Activated CD4-positive, alpha-beta T cell treated with anti-CD3 and anti-CD28 coated beads, Interleukin-2, amount 50 U/mL, for 24 hours (primary cell): ENCODE measurements at regions not wholly inside any gene's neighbourhood (a gene's known extent, or its start where the extent isn't known, plus 50 kb on each side); places are given as distances from the start of the nearest gene placed in this dataset.

ENCODE experiments used
- DNase-seq, 2 donors: peaks; one replicate each; pipeline ENCODE4 v3.0.0-alpha.2; 2020; ENCODE audit warnings: low read depth in 1 of 2, low spot score in 1 of 2

GRCh38 chr7:25496476-25497368 lies 268.4 kb upstream of the NPVF start:
- DNase-seq: no peak

- DNase-seq: no peak
Measured at GRCh38 chr7:25500393-25500921, 272.2 kb upstream of the NPVF start.

GRCh38 chr7:25503306-25503705 lies 275.0 kb upstream of the NPVF start:
- DNase-seq: no peak

GRCh38 chr7:25512061-25512687 lies 283.9 kb upstream of the NPVF start:
- no peak for DNase-seq

- DNase-seq: no peak
Measured at GRCh38 chr7:25515633-25516275, 287.5 kb upstream of the NPVF start.

- no peak for DNase-seq
Measured at GRCh38 chr7:25517906-25518305, 289.6 kb upstream of the NPVF start.

GRCh38 chr7:25520017-25520416 lies 291.7 kb upstream of the NPVF start:
- no peak for DNase-seq

- DNase-seq: no peak
Measured at GRCh38 chr7:25520516-25520915, 292.2 kb upstream of the NPVF start.

- no peak for DNase-seq
Measured at GRCh38 chr7:25521236-25521635, 292.9 kb upstream of the NPVF start.

- no peak for DNase-seq
Measured at GRCh38 chr7:25522727-25523126, 294.4 kb upstream of the NPVF start.

- no peak for DNase-seq
Measured at GRCh38 chr7:25527665-25528170, 299.4 kb upstream of the NPVF start.

- no peak for DNase-seq
Measured at GRCh38 chr7:25529320-25529719, 301.0 kb upstream of the NPVF start.

- DNase-seq: no peak
Measured at GRCh38 chr7:25536851-25537250, 308.6 kb upstream of the NPVF start.

- DNase-seq: no peak
Measured at GRCh38 chr7:25537662-25538375, 309.5 kb upstream of the NPVF start.

GRCh38 chr7:25541094-25541821 lies 313.0 kb upstream of the NPVF start:
- no peak for DNase-seq

- no peak for DNase-seq
Measured at GRCh38 chr7:25541877-25542276, 313.6 kb upstream of the NPVF start.

GRCh38 chr7:25543210-25543609 lies 314.9 kb upstream of the NPVF start:
- no peak for DNase-seq

GRCh38 chr7:25543798-25544197 lies 315.5 kb upstream of the NPVF start:
- no peak for DNase-seq

GRCh38 chr7:25544254-25544653 lies 316.0 kb upstream of the NPVF start:
- DNase-seq: no peak
